ENCODE measurements at regions not wholly inside any gene's neighbourhood (a gene's known extent, or its start where the extent isn't known, plus 50 kb on each side); places are given as distances from the start of the nearest gene placed in this dataset.

GRCh38 chr5:155430192-155430591 is 416.6 kb downstream of the KIF4B start (continued):
- TF ChIP-seq CTCF (IDR thresholded peaks at IDR 0.05) (no peak), ZMAT4 (CRISPR knock-in tag; IDR thresholded peaks at IDR 0.05) (no peak), PRDM15 (CRISPR knock-in tag; IDR thresholded peaks at IDR 0.05) (no peak), FOXP1 (CRISPR knock-in tag; IDR thresholded peaks at IDR 0.05; ENCODE audit: borderline replicate concordance) (no peak), ZNF219 (CRISPR knock-in tag; IDR thresholded peaks at IDR 0.05; ENCODE audit: borderline replicate concordance) (no peak)

- H3K9me3 Mint-ChIP-seq, result peaks cover 18% of the 10 kb centered on the region
- ATAC-seq, result no peak
- no peaks in the 10 kb centered on the region for H3K27me3 Mint-ChIP-seq (ENCODE audit: low read depth)
- ChIA-PET POLR2A (no interaction called here), CTCF (no interaction called here)
- H3K4me3 Mint-ChIP-seq, result no peak overlapping the region
- no peak for DNase-seq (ENCODE audit: low spot score)
- no peak overlapping the region for H3K27ac Mint-ChIP-seq
- TF ChIP-seq JUN (CRISPR knock-in tag; IDR thresholded peaks at IDR 0.05) (no peak), OVOL2 (CRISPR knock-in tag; IDR thresholded peaks at IDR 0.05; ENCODE audit: borderline replicate concordance) (no peak), AR (CRISPR knock-in tag; IDR thresholded peaks at IDR 0.05) (no peak), AFF4 (CRISPR knock-in tag; IDR thresholded peaks at IDR 0.05; ENCODE audit: borderline replicate concordance) (no peak), ZNF416 (CRISPR knock-in tag; IDR thresholded peaks at IDR 0.05) (no peak), CBFB (CRISPR knock-in tag; IDR thresholded peaks at IDR 0.05; ENCODE audit: low read depth) (no peak), HMGXB4 (CRISPR knock-in tag; IDR thresholded peaks at IDR 0.05) (no peak), ZMAT4 (CRISPR knock-in tag; IDR thresholded peaks at IDR 0.05) (no peak), CREB1 (CRISPR knock-in tag; IDR thresholded peaks at IDR 0.05) (no peak)
- H3K36me3 Mint-ChIP-seq, result peaks cover 2% of the 10 kb centered on the region; the same call in 1 of the 2 replicates
- H3K4me1 Mint-ChIP-seq, result 0 out of 2 replicates have a peak, but pooled peaks cover 5% of the 10 kb centered on the region
Observed at GRCh38 chr5:155434267-155434666, 420.7 kb downstream of the KIF4B start.
